Mucosa of rectum (tissue), 2 donors: ENCODE measurements at regions not wholly inside any gene's neighbourhood (a gene's known extent, or its start where the extent isn't known, plus 50 kb on each side); places are given as distances from the start of the nearest gene placed in this dataset.

Source experiments
- H3K27ac ChIP-seq, 2 donors: one replicate each; pipeline ENCODE4 v1.7.0; 2013; ENCODE audit warnings: inconsistent platforms in 2 of 2, low read depth in 2 of 2, low read length in 2 of 2
- H3K27me3 ChIP-seq, 2 donors: one replicate each; pipeline ENCODE4 v1.7.0; 2013; ENCODE audit warnings: low read length in 2 of 2; ENCODE audit not compliant: control insufficient read depth in 2 of 2, insufficient read depth in 2 of 2
- H3K36me3 ChIP-seq, 2 donors: one replicate each; pipeline ENCODE4 v1.7.0; 2013; ENCODE audit warnings: low read length in 2 of 2; ENCODE audit not compliant: control insufficient read depth in 2 of 2, insufficient read depth in 2 of 2
- H3K4me1 ChIP-seq, 2 donors: one replicate each; pipeline ENCODE4 v1.7.0; 2013; ENCODE audit warnings: low read length in 2 of 2, mild to moderate bottlenecking in 1 of 2; ENCODE audit not compliant: control insufficient read depth in 2 of 2, insufficient read depth in 2 of 2
- H3K4me3 ChIP-seq, 2 donors: one replicate each; pipeline ENCODE4 v1.7.0; 2013; ENCODE audit warnings: low read length in 2 of 2
- H3K9ac ChIP-seq, 2 donors: one replicate each; pipeline ENCODE4 v1.7.0; 2013; ENCODE audit warnings: low read length in 2 of 2, low read depth in 1 of 2, mild to moderate bottlenecking in 1 of 2
- H3K9me3 ChIP-seq, 2 donors: one replicate each; pipeline ENCODE4 v1.7.0; 2013; ENCODE audit warnings: low read length in 2 of 2; ENCODE audit not compliant: control insufficient read depth in 2 of 2
- donor health status: healthy.
- donor health status: Normal muscosa, but diverticular disease.

GRCh38 chr2:51111532-51111931 is 79.6 kb upstream of the NRXN1 start:
- Histone ChIP-seq H3K9me3 (no peaks in the 10 kb centered on the region), H3K27ac (no peak overlapping the region), H3K4me3 (no peak overlapping the region), H3K4me1 (no peaks in the 10 kb centered on the region), H3K9ac (no peak overlapping the region), H3K27me3 (no peaks in the 10 kb centered on the region), H3K36me3 (no peaks in the 10 kb centered on the region)

GRCh38 chr2:51108794-51109193 is 76.9 kb upstream of the NRXN1 start:
- Histone ChIP-seq H3K9ac (no peak overlapping the region), H3K27me3 (no peaks in the 10 kb centered on the region), H3K36me3 (no peaks in the 10 kb centered on the region), H3K27ac (no peak overlapping the region), H3K9me3 (no peaks in the 10 kb centered on the region), H3K4me1 (no peaks in the 10 kb centered on the region), H3K4me3 (no peak overlapping the region)

GRCh38 chr2:51107841-51108240 is 75.9 kb upstream of the NRXN1 start:
- H3K4me3 ChIP-seq, result no peak overlapping the region
- no peaks in the 10 kb centered on the region for H3K36me3 ChIP-seq
- no peak overlapping the region for H3K9ac ChIP-seq
- no peak overlapping the region for H3K27ac ChIP-seq
- no peaks in the 10 kb centered on the region for H3K4me1 ChIP-seq
- no peaks in the 10 kb centered on the region for H3K27me3 ChIP-seq
- H3K9me3 ChIP-seq, result no peaks in the 10 kb centered on the region

- Histone ChIP-seq H3K9ac (no peak overlapping the region), H3K36me3 (no peaks in the 10 kb centered on the region), H3K4me1 (no peaks in the 10 kb centered on the region), H3K27me3 (no peaks in the 10 kb centered on the region), H3K27ac (no peak overlapping the region), H3K4me3 (no peak overlapping the region), H3K9me3 (no peaks in the 10 kb centered on the region)
Observed at GRCh38 chr2:51105811-51106210, 73.9 kb upstream of the NRXN1 start.

- H3K9ac ChIP-seq, result no peak overlapping the region
- H3K4me3 ChIP-seq, result no peak overlapping the region
- no peaks in the 10 kb centered on the region for H3K36me3 ChIP-seq
- no peaks in the 10 kb centered on the region for H3K4me1 ChIP-seq
- H3K27me3 ChIP-seq, result no peaks in the 10 kb centered on the region
- no peak overlapping the region for H3K27ac ChIP-seq
- H3K9me3 ChIP-seq, result no peaks in the 10 kb centered on the region
Observed at GRCh38 chr2:51103205-51103604, 71.3 kb upstream of the NRXN1 start.

- Histone ChIP-seq H3K27ac (no peak overlapping the region), H3K27me3 (no peaks in the 10 kb centered on the region), H3K9me3 (no peaks in the 10 kb centered on the region), H3K9ac (no peak overlapping the region), H3K36me3 (no peaks in the 10 kb centered on the region), H3K4me1 (no peaks in the 10 kb centered on the region), H3K4me3 (no peak overlapping the region)
Observed at GRCh38 chr2:51093016-51093415, 61.1 kb upstream of the NRXN1 start.

- no peak overlapping the region for H3K27ac ChIP-seq
- H3K36me3 ChIP-seq, result no peaks in the 10 kb centered on the region
- no peaks in the 10 kb centered on the region for H3K9me3 ChIP-seq
- no peaks in the 10 kb centered on the region for H3K4me1 ChIP-seq
- H3K4me3 ChIP-seq, result no peak overlapping the region
- no peaks in the 10 kb centered on the region for H3K27me3 ChIP-seq
- no peak overlapping the region for H3K9ac ChIP-seq
Observed at GRCh38 chr2:51085420-51086068, 53.6 kb upstream of the NRXN1 start.

GRCh38 chr2:51084750-51085149 is 52.8 kb upstream of the NRXN1 start:
- Histone ChIP-seq H3K4me1 (no peaks in the 10 kb centered on the region), H3K9me3 (no peaks in the 10 kb centered on the region), H3K9ac (no peak overlapping the region), H3K4me3 (no peak overlapping the region), H3K27ac (no peak overlapping the region), H3K36me3 (no peaks in the 10 kb centered on the region), H3K27me3 (no peaks in the 10 kb centered on the region)
